ENCODE measurements at regions not wholly inside any gene's neighbourhood (a gene's known extent, or its start where the extent isn't known, plus 50 kb on each side); places are given as distances from the start of the nearest gene placed in this dataset.

DNA sequence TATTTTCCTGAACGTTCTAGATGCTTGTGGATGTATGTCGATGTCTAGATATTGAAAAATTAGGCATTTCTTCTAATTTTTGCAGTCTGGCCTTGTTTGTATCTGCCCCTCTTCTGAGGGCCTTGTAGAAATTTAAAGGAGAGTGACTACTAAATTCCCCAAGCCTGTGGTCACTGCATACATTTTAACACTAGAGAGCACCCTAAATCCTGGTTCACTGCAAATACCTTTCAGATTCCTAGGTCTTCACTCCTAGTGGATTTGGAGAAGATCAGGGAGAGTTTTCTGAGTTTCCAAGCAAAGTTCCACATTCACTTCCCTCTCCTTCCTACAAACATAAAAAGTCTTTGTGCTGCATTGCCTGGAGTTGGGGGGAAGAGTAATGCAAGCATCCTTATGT is 1272.5 kb downstream of the OLFM4 start:
- Histone ChIP-seq H3K4me1 (ENCODE audit: control insufficient read depth, extremely low read depth, insufficient read depth, low read length) (no peaks in the 10 kb centered on the region), H3K9me3 (ENCODE audit: control insufficient read depth, insufficient read depth, low read depth, low read length) (no peaks in the 10 kb centered on the region), H3K79me2 (ENCODE audit: control insufficient read depth, insufficient read depth, low read length) (no peaks in the 10 kb centered on the region), H3K9ac (ENCODE audit: insufficient read depth, low read length) (no peak overlapping the region), H3K27me3 (ENCODE audit: control insufficient read depth, insufficient read depth, low read length) (no peaks in the 10 kb centered on the region), H3K4me3 (replicated peaks in 1 of 4; ENCODE audit: control extremely low read depth in 1 of 4, insufficient read depth in 1 of 4, low read depth in 3 of 4, low read length in 4 of 4) (no peak overlapping the region), H2AFZ (ENCODE audit: low read length) (no peak overlapping the region), H3K27ac (ENCODE audit: insufficient read depth, low read length) (no peak overlapping the region), H3K4me2 (ENCODE audit: extremely low read depth, insufficient read depth, low read length) (no peak overlapping the region), H3K36me3 (ENCODE audit: control insufficient read depth, insufficient read depth, low read length) (no peaks in the 10 kb centered on the region), H4K20me1 (ENCODE audit: control insufficient read depth, extremely low read depth, insufficient read depth, low read length) (no peaks in the 10 kb centered on the region)
- TF ChIP-seq EZH2 (IDR thresholded peaks at IDR 0.05; ENCODE audit: low read length, missing control alignments), result no peak
- TF ChIP-seq, protein P1, sequence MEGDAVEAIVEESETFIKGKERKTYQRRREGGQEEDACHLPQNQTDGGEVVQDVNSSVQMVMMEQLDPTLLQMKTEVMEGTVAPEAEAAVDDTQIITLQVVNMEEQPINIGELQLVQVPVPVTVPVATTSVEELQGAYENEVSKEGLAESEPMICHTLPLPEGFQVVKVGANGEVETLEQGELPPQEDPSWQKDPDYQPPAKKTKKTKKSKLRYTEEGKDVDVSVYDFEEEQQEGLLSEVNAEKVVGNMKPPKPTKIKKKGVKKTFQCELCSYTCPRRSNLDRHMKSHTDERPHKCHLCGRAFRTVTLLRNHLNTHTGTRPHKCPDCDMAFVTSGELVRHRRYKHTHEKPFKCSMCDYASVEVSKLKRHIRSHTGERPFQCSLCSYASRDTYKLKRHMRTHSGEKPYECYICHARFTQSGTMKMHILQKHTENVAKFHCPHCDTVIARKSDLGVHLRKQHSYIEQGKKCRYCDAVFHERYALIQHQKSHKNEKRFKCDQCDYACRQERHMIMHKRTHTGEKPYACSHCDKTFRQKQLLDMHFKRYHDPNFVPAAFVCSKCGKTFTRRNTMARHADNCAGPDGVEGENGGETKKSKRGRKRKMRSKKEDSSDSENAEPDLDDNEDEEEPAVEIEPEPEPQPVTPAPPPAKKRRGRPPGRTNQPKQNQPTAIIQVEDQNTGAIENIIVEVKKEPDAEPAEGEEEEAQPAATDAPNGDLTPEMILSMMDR (conservative IDR thresholded peaks at IDR 0.05 in 1 of 2, IDR thresholded peaks at IDR 0.05 in 1 of 2; ENCODE audit: low read depth in 1 of 2, low read length in 2 of 2), result no peak
- no peak for DNase-seq (ENCODE audit: low read depth in 2 of 2)

DNA sequence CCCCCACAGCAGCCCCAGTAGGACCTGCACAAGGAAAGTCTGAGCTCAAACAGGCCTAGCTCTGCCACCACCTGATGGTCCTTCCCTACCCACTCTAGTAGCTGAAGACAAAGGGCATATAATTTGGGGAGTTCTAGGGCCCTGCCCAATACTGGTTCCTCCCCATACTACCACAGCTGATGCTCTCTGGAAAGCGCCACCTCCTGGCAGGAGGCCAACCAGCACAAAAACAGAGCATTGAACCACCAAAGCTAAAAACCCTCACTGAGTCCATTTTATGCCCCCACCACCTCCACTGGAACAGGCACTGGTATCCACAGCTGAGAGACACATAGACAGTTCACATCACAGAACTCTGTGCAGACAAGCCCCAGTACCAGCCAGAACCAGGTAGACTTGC is 1276.8 kb downstream of the OLFM4 start:
- H3K27me3 ChIP-seq (ENCODE audit: control insufficient read depth, insufficient read depth, low read length), result no peaks in the 10 kb centered on the region
- H4K20me1 ChIP-seq (ENCODE audit: control insufficient read depth, extremely low read depth, insufficient read depth, low read length), result no peaks in the 10 kb centered on the region
- H3K27ac ChIP-seq (ENCODE audit: insufficient read depth, low read length), result no peak overlapping the region
- H3K4me3 ChIP-seq (replicated peaks in 1 of 4; ENCODE audit: control extremely low read depth in 1 of 4, insufficient read depth in 1 of 4, low read depth in 3 of 4, low read length in 4 of 4), result no peak overlapping the region
- no peaks in the 10 kb centered on the region for H3K36me3 ChIP-seq (ENCODE audit: control insufficient read depth, insufficient read depth, low read length)
- no peaks in the 10 kb centered on the region for H3K9me3 ChIP-seq (ENCODE audit: control insufficient read depth, insufficient read depth, low read depth, low read length)
- no peak overlapping the region for H2AFZ ChIP-seq (ENCODE audit: low read length)
- no peaks in the 10 kb centered on the region for H3K4me1 ChIP-seq (ENCODE audit: control insufficient read depth, extremely low read depth, insufficient read depth, low read length)
- no peak for TF ChIP-seq EZH2 (IDR thresholded peaks at IDR 0.05; ENCODE audit: low read length, missing control alignments)
- TF ChIP-seq, protein P1 (conservative IDR thresholded peaks at IDR 0.05 in 1 of 2, IDR thresholded peaks at IDR 0.05 in 1 of 2; ENCODE audit: low read depth in 1 of 2, low read length in 2 of 2), result no peak
- no peak overlapping the region for H3K4me2 ChIP-seq (ENCODE audit: extremely low read depth, insufficient read depth, low read length)
- no peak overlapping the region for H3K9ac ChIP-seq (ENCODE audit: insufficient read depth, low read length)
- H3K79me2 ChIP-seq (ENCODE audit: control insufficient read depth, insufficient read depth, low read length), result no peaks in the 10 kb centered on the region
- DNase-seq (ENCODE audit: low read depth in 2 of 2), result no peak

DNA sequence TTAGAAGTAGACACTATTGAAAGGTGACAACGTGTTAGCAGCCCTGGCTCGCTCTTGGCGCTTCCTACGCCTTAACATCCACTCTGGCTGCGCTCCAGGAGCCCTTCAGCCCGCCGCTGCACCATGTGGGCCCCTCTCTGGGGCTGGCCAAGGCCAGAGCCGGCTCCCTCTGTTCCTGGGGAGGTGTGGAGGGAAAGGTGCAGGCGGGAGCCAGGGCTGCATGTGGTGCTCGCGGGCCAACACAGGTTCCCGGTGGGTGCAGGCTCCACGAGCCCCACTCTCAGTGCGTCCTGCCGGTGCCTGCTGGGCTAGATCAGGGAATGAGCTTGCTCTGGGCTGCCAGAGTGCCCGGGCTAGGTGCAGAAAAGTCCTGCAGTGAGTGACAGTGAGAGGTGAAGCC is 1284.3 kb downstream of the OLFM4 start:
- no peaks in the 10 kb centered on the region for H3K9me3 ChIP-seq (ENCODE audit: control insufficient read depth, insufficient read depth, low read depth, low read length)
- no peaks in the 10 kb centered on the region for H4K20me1 ChIP-seq (ENCODE audit: control insufficient read depth, extremely low read depth, insufficient read depth, low read length)
- no peak overlapping the region for H3K4me3 ChIP-seq (replicated peaks in 1 of 4; ENCODE audit: control extremely low read depth in 1 of 4, insufficient read depth in 1 of 4, low read depth in 3 of 4, low read length in 4 of 4)
- H3K4me1 ChIP-seq (ENCODE audit: control insufficient read depth, extremely low read depth, insufficient read depth, low read length), result no peaks in the 10 kb centered on the region
- no peak overlapping the region for H3K27ac ChIP-seq (ENCODE audit: insufficient read depth, low read length)
- DNase-seq (ENCODE audit: low read depth in 2 of 2), result no peak
- no peak overlapping the region for H2AFZ ChIP-seq (ENCODE audit: low read length)
- no peaks in the 10 kb centered on the region for H3K36me3 ChIP-seq (ENCODE audit: control insufficient read depth, insufficient read depth, low read length)
- no peaks in the 10 kb centered on the region for H3K27me3 ChIP-seq (ENCODE audit: control insufficient read depth, insufficient read depth, low read length)
- H3K9ac ChIP-seq (ENCODE audit: insufficient read depth, low read length), result no peak overlapping the region
- TF ChIP-seq, protein P1 (conservative IDR thresholded peaks at IDR 0.05 in 1 of 2, IDR thresholded peaks at IDR 0.05 in 1 of 2; ENCODE audit: low read depth in 1 of 2, low read length in 2 of 2), result no peak
- no peak for TF ChIP-seq EZH2 (IDR thresholded peaks at IDR 0.05; ENCODE audit: low read length, missing control alignments)
- H3K79me2 ChIP-seq (ENCODE audit: control insufficient read depth, insufficient read depth, low read length), result no peaks in the 10 kb centered on the region
- H3K4me2 ChIP-seq (ENCODE audit: extremely low read depth, insufficient read depth, low read length), result no peak overlapping the region
